ENCODE measurements at regions not wholly inside any gene's neighbourhood (a gene's known extent, or its start where the extent isn't known, plus 50 kb on each side); places are given as distances from the start of the nearest gene placed in this dataset.

- Histone ChIP-seq H3K4me1 (ENCODE audit: control insufficient read depth, insufficient read depth, low read length) (peaks cover 1% of the 10 kb centered on the region; the same call in 1 of the 2 replicates), H3K9me3 (ENCODE audit: control insufficient read depth, insufficient read depth, low read length) (no peaks in the 10 kb centered on the region), H3K27me3 (ENCODE audit: control insufficient read depth, insufficient read depth, low read length) (no peaks in the 10 kb centered on the region), H3K36me3 (ENCODE audit: control insufficient read depth, insufficient read depth, low read length) (no peaks in the 10 kb centered on the region), H3K27ac (ENCODE audit: low read length) (no peak overlapping the region), H3K4me3 (ENCODE audit: low read length) (no peak overlapping the region)
- no peak for DNase-seq (ENCODE audit: low read depth, low spot score)
- WGBS (ENCODE audit: insufficient coverage, insufficient read length) = no CpG with 5 or more reads among the region's 4 CpGs
Observed at GRCh38 chr17:13442361-13442760, 159.4 kb downstream of the HS3ST3A1 start.

GRCh38 chr17:13441873-13442272, 159.9 kb downstream of the HS3ST3A1 start:
- no peaks in the 10 kb centered on the region for H3K9me3 ChIP-seq (ENCODE audit: control insufficient read depth, insufficient read depth, low read length)
- H3K4me1 ChIP-seq (ENCODE audit: control insufficient read depth, insufficient read depth, low read length) = peaks cover 1% of the 10 kb centered on the region; the same call in 1 of the 2 replicates
- H3K36me3 ChIP-seq (ENCODE audit: control insufficient read depth, insufficient read depth, low read length) = no peaks in the 10 kb centered on the region
- DNase-seq (ENCODE audit: low read depth, low spot score) = no peak
- no peak overlapping the region for H3K4me3 ChIP-seq (ENCODE audit: low read length)
- WGBS (ENCODE audit: insufficient coverage, insufficient read length) = no CpG with 5 or more reads among the region's 1 CpG
- no peaks in the 10 kb centered on the region for H3K27me3 ChIP-seq (ENCODE audit: control insufficient read depth, insufficient read depth, low read length)
- no peak overlapping the region for H3K27ac ChIP-seq (ENCODE audit: low read length)

GRCh38 chr17:13437966-13438779, 163.6 kb downstream of the HS3ST3A1 start:
- no CpG with 5 or more reads among the region's 17 CpGs for WGBS (ENCODE audit: insufficient coverage, insufficient read length)
- no peak overlapping the region for H3K27ac ChIP-seq (ENCODE audit: low read length)
- H3K4me3 ChIP-seq (ENCODE audit: low read length) = no peak overlapping the region
- H3K4me1 ChIP-seq (ENCODE audit: control insufficient read depth, insufficient read depth, low read length) = peaks cover 1% of the 10 kb centered on the region; the same call in 1 of the 2 replicates
- H3K9me3 ChIP-seq (ENCODE audit: control insufficient read depth, insufficient read depth, low read length) = no peaks in the 10 kb centered on the region
- no peaks in the 10 kb centered on the region for H3K27me3 ChIP-seq (ENCODE audit: control insufficient read depth, insufficient read depth, low read length)
- no peaks in the 10 kb centered on the region for H3K36me3 ChIP-seq (ENCODE audit: control insufficient read depth, insufficient read depth, low read length)
- DNase-seq (ENCODE audit: low read depth, low spot score) = no peak

DNA sequence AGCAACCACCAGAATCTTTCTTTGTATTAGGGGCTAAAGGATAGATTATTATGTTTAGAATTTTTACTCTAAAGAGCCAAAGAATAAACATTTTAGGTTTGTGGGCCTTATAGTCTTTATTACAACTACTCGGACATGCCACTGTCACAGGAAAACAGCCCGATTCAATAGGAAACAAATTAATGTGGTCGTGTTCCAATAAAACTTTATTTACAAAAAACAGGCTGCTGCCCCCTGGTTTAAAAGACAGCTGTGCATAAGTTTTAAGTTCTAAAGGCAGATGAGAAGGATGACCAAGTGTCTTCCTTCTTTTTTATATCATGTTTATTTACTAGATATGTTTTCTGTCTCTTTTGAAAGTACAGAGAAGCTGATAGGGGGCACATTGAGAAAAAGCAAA, 166.5 kb downstream of the HS3ST3A1 start:
- no CpG with 5 or more reads among the region's 3 CpGs for WGBS (ENCODE audit: insufficient coverage, insufficient read length)
- Histone ChIP-seq H3K27me3 (ENCODE audit: control insufficient read depth, insufficient read depth, low read length) (no peaks in the 10 kb centered on the region), H3K27ac (ENCODE audit: low read length) (no peak overlapping the region), H3K4me1 (ENCODE audit: control insufficient read depth, insufficient read depth, low read length) (no peaks in the 10 kb centered on the region), H3K4me3 (ENCODE audit: low read length) (no peak overlapping the region), H3K9me3 (ENCODE audit: control insufficient read depth, insufficient read depth, low read length) (no peaks in the 10 kb centered on the region), H3K36me3 (ENCODE audit: control insufficient read depth, insufficient read depth, low read length) (no peaks in the 10 kb centered on the region)
- no peak for DNase-seq (ENCODE audit: low read depth, low spot score)

DNA sequence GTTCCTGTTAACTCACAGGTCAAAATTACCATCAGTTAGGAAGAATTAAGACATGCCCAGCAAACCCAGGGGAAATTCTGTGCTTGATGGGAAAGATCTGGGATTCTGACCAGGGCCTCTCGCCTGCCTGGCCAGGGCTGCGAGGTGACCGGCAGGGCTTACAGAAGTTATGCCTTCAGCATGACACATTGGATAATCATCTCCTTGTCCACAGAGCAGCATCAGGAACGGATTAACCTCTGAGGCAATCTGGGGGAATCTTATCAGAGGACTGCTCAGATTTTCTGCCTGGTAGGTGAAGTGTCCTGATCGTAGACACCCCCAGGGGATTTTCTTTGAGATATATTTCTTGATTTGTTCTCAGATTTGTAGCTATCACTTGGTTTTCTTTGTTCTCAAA, 172.5 kb downstream of the HS3ST3A1 start:
- Histone ChIP-seq H3K36me3 (ENCODE audit: control insufficient read depth, insufficient read depth, low read length) (no peaks in the 10 kb centered on the region), H3K4me3 (ENCODE audit: low read length) (no peak overlapping the region), H3K27ac (ENCODE audit: low read length) (no peak overlapping the region), H3K9me3 (ENCODE audit: control insufficient read depth, insufficient read depth, low read length) (no peaks in the 10 kb centered on the region), H3K27me3 (ENCODE audit: control insufficient read depth, insufficient read depth, low read length) (no peaks in the 10 kb centered on the region), H3K4me1 (ENCODE audit: control insufficient read depth, insufficient read depth, low read length) (no peaks in the 10 kb centered on the region)
- no peak for DNase-seq (ENCODE audit: low read depth, low spot score)
- WGBS (ENCODE audit: insufficient coverage, insufficient read length) = no CpG with 5 or more reads among the region's 5 CpGs

DNA sequence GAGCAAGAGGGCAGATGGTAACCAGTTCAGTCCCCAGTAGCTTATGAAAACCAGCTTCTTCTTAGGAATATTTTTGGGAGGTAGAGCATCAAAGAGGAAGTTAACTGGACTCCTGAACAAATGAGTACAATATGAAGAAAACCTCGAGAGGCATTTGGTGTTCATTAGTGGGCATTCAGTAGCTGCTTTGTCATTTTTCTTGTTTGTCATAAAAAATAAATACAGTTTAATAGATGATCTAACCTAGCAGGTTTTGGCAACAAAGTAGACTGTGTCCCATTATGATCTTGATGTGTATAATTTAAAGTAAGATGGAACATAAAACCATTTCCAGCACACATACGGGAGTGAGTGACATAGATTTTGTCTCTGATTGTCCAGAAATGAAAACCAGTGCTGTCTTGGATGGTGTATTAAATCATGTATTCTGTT, 173.1 kb downstream of the HS3ST3A1 start:
- WGBS (ENCODE audit: insufficient coverage, insufficient read length) = no CpG with 5 or more reads among the region's 2 CpGs
- H3K9me3 ChIP-seq (ENCODE audit: control insufficient read depth, insufficient read depth, low read length) = no peaks in the 10 kb centered on the region
- DNase-seq (ENCODE audit: low read depth, low spot score) = no peak
- H3K36me3 ChIP-seq (ENCODE audit: control insufficient read depth, insufficient read depth, low read length) = no peaks in the 10 kb centered on the region
- no peaks in the 10 kb centered on the region for H3K27me3 ChIP-seq (ENCODE audit: control insufficient read depth, insufficient read depth, low read length)
- H3K4me3 ChIP-seq (ENCODE audit: low read length) = no peak overlapping the region
- no peaks in the 10 kb centered on the region for H3K4me1 ChIP-seq (ENCODE audit: control insufficient read depth, insufficient read depth, low read length)
- no peak overlapping the region for H3K27ac ChIP-seq (ENCODE audit: low read length)

DNA sequence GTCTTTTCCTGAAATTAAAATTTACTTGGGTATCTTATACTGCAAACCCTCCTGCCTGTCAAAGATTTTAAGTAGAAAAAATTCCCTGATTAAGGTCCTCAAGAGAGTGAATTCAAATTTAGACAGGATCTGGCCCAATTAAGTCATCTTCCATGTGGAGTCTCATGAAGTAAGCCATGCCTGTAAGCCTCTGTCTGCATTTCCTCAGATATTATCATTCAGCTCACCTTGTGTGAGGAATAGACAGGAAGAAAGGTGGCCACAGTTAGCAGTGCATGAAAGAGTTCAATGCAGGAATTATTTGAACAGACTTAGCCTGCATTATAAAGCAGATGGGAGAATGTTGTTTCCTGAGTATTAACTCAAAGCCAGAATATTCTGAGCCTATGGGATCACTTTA, 174.7 kb downstream of the HS3ST3A1 start:
- Histone ChIP-seq H3K4me3 (ENCODE audit: low read length) (no peak overlapping the region), H3K36me3 (ENCODE audit: control insufficient read depth, insufficient read depth, low read length) (no peaks in the 10 kb centered on the region), H3K27me3 (ENCODE audit: control insufficient read depth, insufficient read depth, low read length) (no peaks in the 10 kb centered on the region), H3K9me3 (ENCODE audit: control insufficient read depth, insufficient read depth, low read length) (no peaks in the 10 kb centered on the region), H3K4me1 (ENCODE audit: control insufficient read depth, insufficient read depth, low read length) (no peaks in the 10 kb centered on the region), H3K27ac (ENCODE audit: low read length) (no peak overlapping the region)
- DNase-seq (ENCODE audit: low read depth, low spot score) = no peak

DNA sequence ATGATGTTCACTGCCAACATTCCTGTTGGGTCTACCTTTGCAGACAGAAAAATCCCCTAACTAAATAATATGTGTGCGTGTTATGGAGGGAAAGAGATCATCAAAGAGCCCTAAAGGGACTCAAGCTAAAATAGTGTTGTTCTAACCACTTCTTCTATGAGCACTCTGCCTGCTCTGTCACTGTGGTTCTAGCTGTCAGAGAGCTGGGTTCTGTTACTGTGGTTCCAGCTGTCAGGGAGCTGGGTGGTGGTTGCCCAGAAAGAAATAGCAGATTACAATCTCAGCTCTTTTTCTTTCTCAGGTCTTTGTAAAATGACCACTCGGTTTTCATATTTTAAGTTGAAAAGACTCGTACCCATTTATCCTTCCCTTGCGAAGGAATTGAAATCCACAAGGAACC, 176.3 kb downstream of the HS3ST3A1 start:
- Histone ChIP-seq H3K4me3 (ENCODE audit: low read length) (no peak overlapping the region), H3K27me3 (ENCODE audit: control insufficient read depth, insufficient read depth, low read length) (no peaks in the 10 kb centered on the region), H3K4me1 (ENCODE audit: control insufficient read depth, insufficient read depth, low read length) (no peaks in the 10 kb centered on the region), H3K36me3 (ENCODE audit: control insufficient read depth, insufficient read depth, low read length) (no peaks in the 10 kb centered on the region), H3K9me3 (ENCODE audit: control insufficient read depth, insufficient read depth, low read length) (no peaks in the 10 kb centered on the region), H3K27ac (ENCODE audit: low read length) (no peak overlapping the region)
- WGBS (ENCODE audit: insufficient coverage, insufficient read length) = no CpG with 5 or more reads among the region's 4 CpGs
- DNase-seq (ENCODE audit: low read depth, low spot score) = no peak

DNA sequence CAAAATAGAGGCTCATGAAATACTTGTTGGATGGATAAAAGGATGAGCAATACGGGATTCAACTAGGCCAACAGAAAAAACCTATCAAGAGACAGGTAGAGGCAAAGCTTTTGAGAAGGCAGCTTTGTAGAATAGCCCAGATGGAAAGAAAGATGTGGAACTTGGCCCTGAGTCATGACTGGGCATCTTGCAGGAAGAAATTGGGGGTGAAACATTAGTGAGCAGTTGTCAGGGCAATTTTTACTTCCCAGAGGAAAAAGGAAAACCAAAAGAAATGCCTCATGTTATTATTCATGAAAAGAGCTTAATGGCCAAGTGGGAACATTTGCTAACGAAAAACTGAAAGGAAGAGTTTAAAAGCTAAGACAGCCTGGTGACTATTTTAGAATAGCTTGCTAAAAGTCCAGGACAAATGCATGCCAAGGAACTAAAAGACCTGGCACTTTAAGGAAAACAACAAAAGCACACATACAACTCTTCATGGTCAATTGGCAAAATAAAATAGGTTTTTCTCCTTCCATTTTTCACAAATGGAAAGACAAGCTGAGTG, 180.1 kb downstream of the HS3ST3A1 start:
- no CpG with 5 or more reads among the region's 2 CpGs for WGBS (ENCODE audit: insufficient coverage, insufficient read length)
- H3K9me3 ChIP-seq (ENCODE audit: control insufficient read depth, insufficient read depth, low read length) = no peaks in the 10 kb centered on the region
- no peaks in the 10 kb centered on the region for H3K27me3 ChIP-seq (ENCODE audit: control insufficient read depth, insufficient read depth, low read length)
- no peak overlapping the region for H3K4me3 ChIP-seq (ENCODE audit: low read length)
- no peaks in the 10 kb centered on the region for H3K36me3 ChIP-seq (ENCODE audit: control insufficient read depth, insufficient read depth, low read length)
- no peak for DNase-seq (ENCODE audit: low read depth, low spot score)
- no peak overlapping the region for H3K27ac ChIP-seq (ENCODE audit: low read length)
- H3K4me1 ChIP-seq (ENCODE audit: control insufficient read depth, insufficient read depth, low read length) = no peaks in the 10 kb centered on the region

DNA sequence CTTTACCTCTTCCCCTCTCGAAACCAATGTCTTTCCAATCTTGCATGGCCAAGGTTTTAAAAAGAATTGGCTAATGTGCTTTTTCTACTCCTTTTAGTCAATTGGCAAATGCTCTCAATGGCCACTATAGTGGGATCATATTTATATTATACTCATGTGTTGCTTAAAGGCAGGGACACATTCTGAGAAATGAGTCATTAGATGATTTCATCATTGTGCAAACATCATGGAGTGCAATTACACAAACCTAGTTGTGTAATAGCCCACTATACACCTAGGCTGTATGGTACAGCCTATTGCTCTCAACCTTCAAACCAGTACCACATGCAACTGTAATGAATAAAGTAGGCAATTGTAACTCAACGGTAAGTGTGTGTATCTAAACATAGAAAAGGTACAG, 180.9 kb downstream of the HS3ST3A1 start:
- Histone ChIP-seq H3K27me3 (ENCODE audit: control insufficient read depth, insufficient read depth, low read length) (no peaks in the 10 kb centered on the region), H3K36me3 (ENCODE audit: control insufficient read depth, insufficient read depth, low read length) (no peaks in the 10 kb centered on the region), H3K9me3 (ENCODE audit: control insufficient read depth, insufficient read depth, low read length) (no peaks in the 10 kb centered on the region), H3K4me3 (ENCODE audit: low read length) (no peak overlapping the region), H3K27ac (ENCODE audit: low read length) (no peak overlapping the region), H3K4me1 (ENCODE audit: control insufficient read depth, insufficient read depth, low read length) (no peaks in the 10 kb centered on the region)
- no peak for DNase-seq (ENCODE audit: low read depth, low spot score)
- no CpG with 5 or more reads among the region's 2 CpGs for WGBS (ENCODE audit: insufficient coverage, insufficient read length)

- WGBS (ENCODE audit: insufficient coverage, insufficient read length) = no CpG with 5 or more reads among the region's 1 CpG
- Histone ChIP-seq H3K27ac (ENCODE audit: low read length) (no peak overlapping the region), H3K27me3 (ENCODE audit: control insufficient read depth, insufficient read depth, low read length) (no peaks in the 10 kb centered on the region), H3K36me3 (ENCODE audit: control insufficient read depth, insufficient read depth, low read length) (no peaks in the 10 kb centered on the region), H3K4me3 (ENCODE audit: low read length) (no peak overlapping the region), H3K4me1 (ENCODE audit: control insufficient read depth, insufficient read depth, low read length) (no peaks in the 10 kb centered on the region), H3K9me3 (ENCODE audit: control insufficient read depth, insufficient read depth, low read length) (no peaks in the 10 kb centered on the region)
- no peak for DNase-seq (ENCODE audit: low read depth, low spot score)
Observed at GRCh38 chr17:13420418-13420826, 181.3 kb downstream of the HS3ST3A1 start.

Data from iPS DF 6.9 (cell line).